Gastroesophageal sphincter (tissue), 3 donors: ENCODE measurements at regions not wholly inside any gene's neighbourhood (a gene's known extent, or its start where the extent isn't known, plus 50 kb on each side); places are given as distances from the start of the nearest gene placed in this dataset.

Source experiments
- POLR2A ChIP-seq, 2 donors: fragments of 450-650 bp; IDR thresholded peaks; one replicate each; pipeline ENCODE4 v1.6.1; 2017; ENCODE audit warnings: antibody characterized with exemption in 2 of 2, mild to moderate bottlenecking in 2 of 2, moderate library complexity in 1 of 2
- POLR2AphosphoS5 ChIP-seq: sonication (generic); formaldehyde crosslinking; IDR thresholded peaks from one replicate; pipeline ENCODE4 v1.6.1; 2017; ENCODE audit warnings: antibody characterized with exemption
- TF ChIP-seq, protein P1 (sequence below), 4 experiments: fragments of 200-600 bp in 2 of 4; fragments of 450-650 bp in 2 of 4; sonication (generic) in 1 of 4; IDR thresholded peaks; one replicate each; pipeline ENCODE4 v1.5.1; 2017 to 2019; ENCODE audit warnings: antibody characterized with exemption in 4 of 4, mild to moderate bottlenecking in 2 of 4, moderate library complexity in 2 of 4

DNA sequence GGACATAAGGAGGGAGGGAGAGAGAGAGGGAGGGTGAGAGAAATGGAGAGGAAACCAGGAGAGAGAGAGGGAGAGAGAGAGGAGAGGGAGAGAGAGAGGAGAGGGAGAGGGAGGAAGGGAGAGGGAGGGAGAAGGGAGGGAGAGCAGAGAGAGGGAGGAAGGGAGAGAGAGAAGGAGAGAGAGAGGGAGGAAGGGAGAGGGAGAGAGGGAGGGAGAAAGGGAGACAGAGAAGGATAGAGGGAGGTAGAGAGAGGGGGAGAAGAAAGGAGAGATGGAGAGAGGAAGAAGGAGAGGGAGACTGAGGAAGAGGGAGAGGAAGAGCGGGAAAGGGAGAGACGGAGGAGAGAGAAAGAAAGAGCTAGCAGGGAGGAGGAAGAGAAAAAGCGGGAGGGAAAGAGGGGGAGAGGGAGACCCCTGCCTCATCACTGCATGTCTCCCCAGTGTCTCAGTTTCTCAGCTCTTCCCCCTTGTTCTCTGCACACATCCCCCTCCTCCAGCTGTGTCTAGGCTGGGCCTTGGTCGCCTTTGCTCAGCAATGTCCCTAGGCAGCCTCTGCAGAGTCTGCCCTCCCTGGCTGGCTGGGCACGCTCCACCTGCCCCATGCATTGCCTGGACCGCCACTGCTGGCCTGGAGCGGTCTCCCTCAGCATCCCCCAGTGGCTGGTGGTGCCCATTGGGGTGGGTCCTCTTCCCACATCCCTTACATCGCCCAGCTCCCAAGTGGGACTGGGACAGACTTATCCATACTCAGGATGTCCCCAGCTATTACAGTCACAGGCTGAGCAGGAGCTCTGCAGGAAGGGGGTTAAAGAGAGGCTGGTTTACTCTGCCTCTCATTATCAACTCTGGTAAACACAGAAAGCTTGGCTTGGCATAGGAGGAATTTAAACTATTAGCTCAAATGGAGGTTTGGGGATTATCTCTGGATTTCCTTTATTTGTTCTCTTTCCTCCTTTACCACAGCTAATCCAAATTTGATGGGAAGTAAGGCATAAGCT is 85.7 kb upstream of the APCDD1 start:
- TF ChIP-seq, protein P1, sequence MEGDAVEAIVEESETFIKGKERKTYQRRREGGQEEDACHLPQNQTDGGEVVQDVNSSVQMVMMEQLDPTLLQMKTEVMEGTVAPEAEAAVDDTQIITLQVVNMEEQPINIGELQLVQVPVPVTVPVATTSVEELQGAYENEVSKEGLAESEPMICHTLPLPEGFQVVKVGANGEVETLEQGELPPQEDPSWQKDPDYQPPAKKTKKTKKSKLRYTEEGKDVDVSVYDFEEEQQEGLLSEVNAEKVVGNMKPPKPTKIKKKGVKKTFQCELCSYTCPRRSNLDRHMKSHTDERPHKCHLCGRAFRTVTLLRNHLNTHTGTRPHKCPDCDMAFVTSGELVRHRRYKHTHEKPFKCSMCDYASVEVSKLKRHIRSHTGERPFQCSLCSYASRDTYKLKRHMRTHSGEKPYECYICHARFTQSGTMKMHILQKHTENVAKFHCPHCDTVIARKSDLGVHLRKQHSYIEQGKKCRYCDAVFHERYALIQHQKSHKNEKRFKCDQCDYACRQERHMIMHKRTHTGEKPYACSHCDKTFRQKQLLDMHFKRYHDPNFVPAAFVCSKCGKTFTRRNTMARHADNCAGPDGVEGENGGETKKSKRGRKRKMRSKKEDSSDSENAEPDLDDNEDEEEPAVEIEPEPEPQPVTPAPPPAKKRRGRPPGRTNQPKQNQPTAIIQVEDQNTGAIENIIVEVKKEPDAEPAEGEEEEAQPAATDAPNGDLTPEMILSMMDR (IDR thresholded peaks at IDR 0.05) = no peak
- TF ChIP-seq POLR2A (IDR thresholded peaks at IDR 0.05) (no peak), POLR2AphosphoS5 (no peak)
